HG02798 (cell line): ENCODE measurements at regions not wholly inside any gene's neighbourhood (a gene's known extent, or its start where the extent isn't known, plus 50 kb on each side); places are given as distances from the start of the nearest gene placed in this dataset.

ENCODE experiments used
- ATAC-seq: cut with Tn5 transposase; IDR thresholded peaks from one replicate; pipeline ENCODE4 v1.9.1; 2021; ENCODE audit warnings: mild to moderate bottlenecking; ENCODE audit not compliant: unreplicated experiment, poor library complexity

DNA sequence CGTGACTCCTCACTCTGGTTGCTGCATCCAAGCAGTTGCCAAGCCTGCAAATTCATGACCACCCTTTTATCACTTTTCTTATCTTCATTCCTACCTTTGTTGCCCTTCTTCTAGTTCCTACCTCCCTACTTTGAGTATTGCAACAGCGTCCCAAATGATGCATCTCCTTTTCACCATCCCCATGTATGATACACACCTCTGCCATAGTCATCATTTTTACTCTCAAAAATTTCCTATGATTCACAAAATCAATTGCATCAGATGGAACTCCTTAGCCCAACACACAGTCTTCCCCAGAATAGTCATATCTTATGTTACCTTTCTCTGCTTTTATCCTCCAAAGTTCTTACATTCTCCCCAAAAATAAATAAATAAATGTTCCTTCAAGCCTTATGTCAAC, 262.6 kb downstream of the TBL1XR1 start:
- ATAC-seq = no peak

- no peak for ATAC-seq
Observed at GRCh38 chr3:176933704-176934103, 263.6 kb downstream of the TBL1XR1 start.

DNA sequence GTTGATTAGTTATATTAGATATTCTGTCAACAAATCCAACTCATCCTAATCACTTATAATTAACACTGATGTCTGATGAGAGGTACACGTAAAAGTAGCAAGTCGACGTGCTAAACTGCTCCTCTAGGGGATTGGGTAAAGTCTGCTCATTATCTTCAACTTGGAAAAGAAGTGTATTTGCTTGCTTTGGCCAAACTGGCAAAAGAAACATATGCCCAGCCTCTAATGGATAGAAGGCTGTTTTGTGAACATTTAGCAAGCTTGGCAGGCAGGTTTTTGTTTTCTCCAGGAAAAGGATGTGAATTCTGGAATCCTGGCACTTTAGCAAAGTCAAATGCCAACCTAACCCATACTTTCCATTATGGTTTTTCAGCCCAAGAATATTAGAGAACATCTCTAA, 264.8 kb downstream of the TBL1XR1 start:
- no peak for ATAC-seq

- no peak for ATAC-seq
Observed at GRCh38 chr3:176931991-176932390, 265.3 kb downstream of the TBL1XR1 start.

DNA sequence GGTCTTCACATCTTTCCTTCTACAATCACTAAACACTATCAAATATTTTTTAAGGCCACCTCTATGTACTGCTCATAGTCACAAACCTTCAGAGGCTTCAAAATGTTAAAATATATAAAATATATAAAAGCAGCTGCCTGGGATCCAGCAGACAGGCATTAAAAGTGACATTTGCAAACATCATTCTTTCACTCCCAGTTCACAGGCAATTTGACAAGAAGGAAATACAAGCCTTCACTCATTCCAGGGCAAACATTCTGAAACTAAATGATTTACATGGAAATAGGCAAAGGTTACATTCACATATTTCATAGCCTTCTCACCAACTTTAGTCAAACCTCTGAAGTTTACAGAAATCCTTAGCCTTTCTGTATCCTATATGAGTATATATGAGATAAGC, 266.3 kb downstream of the TBL1XR1 start:
- no peak for ATAC-seq

GRCh38 chr3:176928582-176928931, 268.7 kb downstream of the TBL1XR1 start:
- ATAC-seq = no peak

DNA sequence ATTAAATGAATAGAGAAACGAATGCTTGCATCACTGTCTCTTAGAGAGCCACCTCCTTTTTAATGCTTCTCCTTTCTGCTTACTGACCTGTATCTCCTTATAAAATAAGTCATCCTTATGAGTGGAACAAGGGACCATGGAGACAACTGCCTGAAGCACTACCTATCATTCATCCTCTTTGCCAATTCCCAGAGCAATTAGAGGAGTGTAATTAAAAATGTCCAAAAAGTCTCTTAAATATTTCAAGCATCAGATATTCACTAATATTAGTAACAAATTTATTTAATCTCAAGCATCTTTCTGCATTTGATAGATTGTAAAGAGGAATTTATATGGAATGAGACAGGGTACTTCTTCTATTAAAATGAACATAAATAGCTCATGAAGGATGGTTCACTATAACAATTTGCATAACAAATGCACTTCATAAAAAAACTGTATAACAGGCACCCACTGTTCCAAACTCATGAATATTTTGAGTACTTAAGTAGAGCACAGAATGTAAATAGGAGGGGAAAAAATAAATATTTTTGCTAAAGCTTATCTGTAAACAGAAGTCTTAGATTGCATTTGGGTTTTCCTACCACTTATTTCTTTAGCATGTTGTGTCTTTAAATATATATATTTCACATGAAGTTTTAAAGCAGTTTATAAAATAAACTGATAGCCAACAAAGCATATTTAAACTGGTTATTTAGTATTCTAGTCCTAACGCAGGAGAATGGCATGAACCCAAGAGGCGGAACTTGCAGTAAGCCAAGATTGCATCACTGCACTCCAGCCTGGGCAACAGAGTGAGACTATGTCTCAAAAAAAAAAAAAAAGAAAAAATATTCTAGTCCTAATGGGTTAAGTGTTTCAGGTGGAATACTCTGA, 269.3 kb downstream of the TBL1XR1 start:
- no peak for ATAC-seq

GRCh38 chr3:176927280-176927679, 270.0 kb downstream of the TBL1XR1 start:
- ATAC-seq = no peak

GRCh38 chr3:176926688-176927087, 270.6 kb downstream of the TBL1XR1 start:
- ATAC-seq = no peak

GRCh38 chr3:176926034-176926433, 271.2 kb downstream of the TBL1XR1 start:
- no peak for ATAC-seq

- no peak for ATAC-seq
Observed at GRCh38 chr3:176920766-176921160, 276.5 kb downstream of the TBL1XR1 start.

DNA sequence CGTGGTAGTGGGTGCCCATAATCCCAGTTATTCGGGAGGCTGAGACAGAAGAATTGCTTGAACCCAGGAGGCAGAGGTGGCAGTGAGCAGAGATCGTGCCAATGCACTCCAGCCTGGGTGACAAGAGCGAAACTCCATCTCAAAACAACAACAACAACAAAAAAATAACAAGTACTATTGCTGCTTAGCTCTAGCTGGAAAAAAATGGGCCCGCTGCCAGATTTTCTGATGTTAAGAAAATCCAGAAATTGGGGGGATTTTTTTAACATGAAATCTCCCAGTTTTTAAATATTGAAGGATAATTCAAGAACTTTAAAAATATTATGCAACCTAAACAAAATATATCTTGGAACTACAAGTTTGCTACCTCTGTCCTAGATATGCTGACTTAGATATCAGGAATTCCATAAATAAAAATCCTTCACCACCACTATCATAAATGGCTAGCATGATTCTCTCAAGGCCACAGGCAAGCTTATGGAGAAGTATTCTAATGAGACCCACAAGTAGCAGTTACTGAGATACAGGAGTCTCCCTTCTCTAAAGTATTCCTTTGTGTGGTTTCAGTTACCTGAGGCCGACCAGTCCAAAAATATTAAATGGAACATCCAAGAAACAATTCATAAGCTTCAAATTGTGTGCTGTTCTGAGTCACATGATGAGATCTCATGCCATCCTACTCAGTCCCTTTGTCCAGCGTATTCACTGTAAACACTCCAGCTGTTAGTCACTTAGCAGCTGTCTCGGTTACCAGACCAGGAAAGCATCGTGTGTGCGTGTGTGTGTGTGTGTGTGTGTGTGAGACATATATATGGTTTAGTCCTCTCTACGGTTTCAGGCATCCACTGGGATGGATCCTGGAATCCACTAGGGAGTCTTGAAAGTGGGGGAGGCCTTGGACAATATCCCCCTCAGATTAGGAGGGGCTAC, 277.2 kb downstream of the TBL1XR1 start:
- ATAC-seq = no peak

GRCh38 chr3:176916777-176917176, 280.5 kb downstream of the TBL1XR1 start:
- no peak for ATAC-seq

DNA sequence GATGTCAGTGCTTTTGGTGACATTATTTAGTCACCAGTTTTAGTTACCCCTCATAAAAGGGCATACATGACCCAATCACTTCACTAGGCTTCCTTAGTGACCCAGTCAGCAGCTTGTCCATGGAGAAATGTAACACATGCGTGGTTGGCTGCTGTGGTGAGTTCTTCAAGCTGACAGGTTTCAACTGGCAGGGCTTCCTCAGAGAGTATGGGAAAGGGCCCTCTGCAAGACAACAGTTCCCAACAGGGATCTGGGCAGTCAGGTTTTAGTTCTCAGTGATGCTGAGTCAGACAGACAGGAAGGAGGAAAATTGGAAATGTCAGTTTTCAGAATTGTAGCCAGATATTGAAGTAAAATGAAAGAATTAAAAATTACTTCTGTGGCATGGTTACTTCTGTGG, 282.5 kb downstream of the TBL1XR1 start:
- no peak for ATAC-seq

DNA sequence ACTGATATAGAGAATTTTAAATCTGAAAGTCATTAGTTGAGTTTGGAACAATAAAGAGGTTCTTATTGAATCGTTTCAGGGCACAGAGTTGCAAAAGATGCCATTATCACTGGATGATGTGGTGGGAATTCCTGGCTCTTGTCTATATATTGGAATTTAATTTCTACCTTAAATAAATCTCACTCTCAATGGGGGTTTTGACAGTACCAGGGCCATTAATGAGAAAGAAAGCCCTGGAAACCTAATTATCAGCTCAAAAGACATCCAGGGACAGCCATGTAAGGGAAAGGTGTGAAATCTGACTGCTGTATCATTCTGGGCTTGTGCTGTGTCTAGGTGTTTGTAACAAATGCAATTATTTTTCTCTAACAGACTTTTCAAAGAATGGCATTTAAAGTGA, 285.7 kb downstream of the TBL1XR1 start:
- ATAC-seq = no peak

- ATAC-seq = no peak
Observed at GRCh38 chr3:176909044-176909443, 288.2 kb downstream of the TBL1XR1 start.

DNA sequence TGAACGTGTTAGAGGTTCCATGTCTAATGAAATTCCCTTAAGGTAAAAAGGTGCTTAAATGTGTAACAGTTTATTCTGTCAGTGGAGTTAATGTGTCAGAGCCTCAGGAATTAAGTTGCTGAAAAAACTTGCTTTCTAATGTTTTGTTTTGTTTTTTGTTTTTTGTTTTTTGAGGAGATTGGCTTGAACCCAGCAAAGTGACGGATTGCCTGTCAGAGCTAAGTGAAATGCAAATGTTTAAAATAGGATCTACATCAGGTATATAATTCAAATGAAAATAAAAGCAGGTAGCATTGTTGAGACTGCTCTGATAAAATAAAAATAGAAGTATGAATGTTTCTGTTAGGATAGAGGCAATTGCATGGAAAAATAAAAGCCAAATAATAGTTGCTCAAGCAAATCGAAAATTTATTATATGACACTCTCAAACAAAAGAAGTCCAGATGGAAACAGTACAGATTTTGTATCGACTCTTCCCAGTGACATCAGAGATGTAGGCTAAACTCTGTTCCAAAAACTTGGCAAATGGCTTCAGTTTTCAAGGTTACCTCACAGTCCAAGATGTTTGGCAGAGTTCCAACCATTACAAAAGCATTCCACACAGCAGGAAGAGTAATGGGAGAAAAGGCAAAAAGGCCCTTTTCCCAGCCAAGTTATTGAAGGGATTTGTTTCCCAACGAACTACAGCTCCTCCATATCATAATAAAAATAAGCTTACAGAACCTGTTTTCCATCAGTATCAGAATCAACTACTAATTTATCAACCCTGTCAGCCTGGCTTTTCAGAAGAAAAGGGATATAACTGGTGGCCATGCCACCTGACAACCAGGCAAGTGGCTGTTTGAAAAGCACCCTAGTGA, 291.0 kb downstream of the TBL1XR1 start:
- no peak for ATAC-seq

- ATAC-seq = no peak
Observed at GRCh38 chr3:176905331-176905730, 292.0 kb downstream of the TBL1XR1 start.

- no peak for ATAC-seq
Observed at GRCh38 chr3:176904506-176904905, 292.8 kb downstream of the TBL1XR1 start.

DNA sequence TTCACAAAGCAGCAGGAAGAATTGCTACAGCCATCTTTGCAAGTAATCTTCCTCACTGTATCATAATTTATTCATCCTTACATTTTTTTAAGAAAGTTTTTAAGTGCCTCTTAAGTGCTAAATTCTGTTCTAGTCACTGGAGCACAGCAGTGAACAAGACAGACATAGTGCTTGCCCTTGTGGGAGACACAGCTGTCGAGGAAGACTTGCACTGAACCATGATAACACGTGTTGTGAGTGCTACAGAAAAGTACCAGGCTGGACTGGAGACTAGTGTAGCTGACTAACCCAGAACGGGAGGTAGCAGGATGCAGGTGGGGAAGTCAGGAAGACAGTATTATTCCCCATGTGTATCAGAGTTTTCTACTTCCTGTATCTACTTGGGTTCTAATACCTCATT, 300.6 kb downstream of the TBL1XR1 start:
- no peak for ATAC-seq
